Spleen (tissue), 11 donors: ENCODE measurements at regions not wholly inside any gene's neighbourhood (a gene's known extent, or its start where the extent isn't known, plus 50 kb on each side); places are given as distances from the start of the nearest gene placed in this dataset.
"Not testable (repeated sequence)": the region's sequence is repeated elsewhere in the genome, so short reads cannot be mapped to it uniquely, and the experiment has no call there.

Experiments
- DNase-seq: peaks from one replicate; pipeline ENCODE4 v3.0.0-alpha.2; 2020
- H3K27ac ChIP-seq, 8 donors: fragments of 200-600 bp; sonication (generic) in 7 of 8; 1 replicate in 4 of 8; 2 replicates in 4 of 8; pipeline versions ENCODE4 v1.5.0 to v1.8.0; 2016 to 2021; ENCODE audit warnings: inconsistent platforms in 4 of 8, mild to moderate bottlenecking in 4 of 8, moderate library complexity in 1 of 8
- H3K27me3 ChIP-seq, 7 donors: fragments of 200-600 bp; sonication (generic) in 6 of 7; replicated peaks in 1 of 7; 1 replicate in 4 of 7; 2 replicates in 3 of 7; pipeline versions ENCODE4 v1.5.0 to v1.8.0; 2016 to 2021; ENCODE audit warnings: inconsistent platforms in 3 of 7, mild to moderate bottlenecking in 1 of 7
- H3K36me3 ChIP-seq, 6 donors: fragments of 200-600 bp; sonication (generic) in 5 of 6; 1 replicate in 4 of 6; 2 replicates in 2 of 6; pipeline versions ENCODE4 v1.5.0 to v1.8.0; 2016 to 2021; ENCODE audit warnings: inconsistent platforms in 2 of 6
- H3K4me1 ChIP-seq, 6 donors: fragments of 200-600 bp; sonication (generic) in 5 of 6; 1 replicate in 3 of 6; 2 replicates in 3 of 6; pipeline versions ENCODE4 v1.5.0 to v1.8.0; 2016 to 2021; ENCODE audit warnings: inconsistent platforms in 3 of 6
- H3K4me3 ChIP-seq, 8 donors: fragments of 200-600 bp; sonication (generic) in 7 of 8; 1 replicate in 4 of 8; 2 replicates in 4 of 8; pipeline versions ENCODE4 v1.5.0 to v1.8.0; 2016 to 2021; ENCODE audit warnings: inconsistent platforms in 4 of 8, mild to moderate bottlenecking in 4 of 8, moderate library complexity in 2 of 8
- H3K9me3 ChIP-seq, 8 donors: fragments of 200-600 bp; sonication (generic) in 7 of 8; 1 replicate in 4 of 8; 2 replicates in 4 of 8; pipeline versions ENCODE4 v1.5.0 to v1.8.0; 2016 to 2021; ENCODE audit warnings: inconsistent platforms in 4 of 8
- CTCF ChIP-seq, 11 experiments: fragments of 200-600 bp in 7 of 11; fragments of 450-650 bp in 4 of 11; sonication (generic) in 4 of 11; IDR thresholded peaks in 8 of 11; conservative IDR thresholded peaks in 3 of 11; 1 replicate in 7 of 11; 2 replicates in 4 of 11; pipeline versions ENCODE4 v1.4.0 to v1.8.0; 2016 to 2021; ENCODE audit warnings: antibody characterized with exemption in 11 of 11, inconsistent platforms in 4 of 11, mild to moderate bottlenecking in 1 of 11
- POLR2A ChIP-seq, 3 donors: fragments of 450-650 bp; IDR thresholded peaks; one replicate each; pipeline ENCODE4 v1.5.1; 2017; ENCODE audit warnings: antibody characterized with exemption in 3 of 3, mild to moderate bottlenecking in 1 of 3
- POLR2AphosphoS5 ChIP-seq, 3 donors: sonication (generic); formaldehyde crosslinking; IDR thresholded peaks; one replicate each; pipeline ENCODE4 v1.5.1; 2017; ENCODE audit warnings: antibody characterized with exemption in 3 of 3
- WGBS, 5 donors: extraction: QIAGEN DNeasy Blood & Tissue Kit in 3 of 5; methylation state at CpG; one replicate each; pipeline versions ENCODE4 v1.1.5 to v1.1.7; 2013 to 2018; 5-methylcytosine and 5-hydroxymethylcytosine counted together
- intact Hi-C: fragments of 100-400 bp; cut with DNase I; formaldehyde crosslinking; loops from one replicate; pipeline ENCODE4 v1.15.0; 2023; ENCODE audit warnings: low total_unique reads
- donor health status: healthy with polysubstance abuse.
- donor health status: DM: no; HTN: no; CAD: no; lungs with moderate emphysema.
- donor health status: DM: no; HTN: no; CAD: no.
- donor health status: Bipolar disorder and iron deficiency.
- donor health status: healthy.
- donor health status: DM: no; HTN: no; CAD: no.
- donor health status: DM: yes; HTN: yes; CAD: no.

GRCh38 chr7:81446212-81446611 is 323.6 kb downstream of the HGF start:
- Histone ChIP-seq H3K27me3 (no peaks in the 10 kb centered on the region), H3K36me3 (no peaks in the 10 kb centered on the region), H3K4me1 (no peaks in the 10 kb centered on the region), H3K4me3 (no peak overlapping the region), H3K9me3 (no peaks in the 10 kb centered on the region), H3K27ac (no peak overlapping the region)
- intact Hi-C loops: no loop called here
- 67 to 93% (median 85%) methylated on average over 1 of the region's 1 CpG for WGBS, 5 donors
- TF ChIP-seq POLR2AphosphoS5 (IDR thresholded peaks at IDR 0.05) (no peak), CTCF (IDR thresholded peaks at IDR 0.05 in 8 of 11, conservative IDR thresholded peaks at IDR 0.05 in 3 of 11) (no peak), POLR2A (IDR thresholded peaks at IDR 0.05) (no peak)
- no peak for DNase-seq

GRCh38 chr7:81445462-81445861 is 324.4 kb downstream of the HGF start:
- DNase-seq: no peak
- 91 to 98% (median 93%) methylated on average over 1 of the region's 1 CpG for WGBS, 5 donors
- no peak for TF ChIP-seq POLR2A (IDR thresholded peaks at IDR 0.05)
- TF ChIP-seq POLR2AphosphoS5 (IDR thresholded peaks at IDR 0.05): no peak
- no peak for TF ChIP-seq CTCF (IDR thresholded peaks at IDR 0.05 in 8 of 11, conservative IDR thresholded peaks at IDR 0.05 in 3 of 11)

GRCh38 chr7:81441750-81442149 is 328.1 kb downstream of the HGF start:
- intact Hi-C loops: no loop called here

More at GRCh38 chr7:81445462-81445861, 324.4 kb downstream of the HGF start:
- intact Hi-C loops: no loop called here
- Histone ChIP-seq H3K4me3 (no peak overlapping the region), H3K9me3 (no peaks in the 10 kb centered on the region), H3K36me3 (no peaks in the 10 kb centered on the region), H3K27ac (no peak overlapping the region), H3K4me1 (no peaks in the 10 kb centered on the region), H3K27me3 (no peaks in the 10 kb centered on the region)

GRCh38 chr7:81439591-81439990 is 330.3 kb downstream of the HGF start:
- no peak for TF ChIP-seq CTCF (IDR thresholded peaks at IDR 0.05 in 8 of 11, conservative IDR thresholded peaks at IDR 0.05 in 3 of 11)
- no peak for TF ChIP-seq POLR2A (IDR thresholded peaks at IDR 0.05)
- no peak for TF ChIP-seq POLR2AphosphoS5 (IDR thresholded peaks at IDR 0.05)
- Histone ChIP-seq H3K4me1 (no peaks in the 10 kb centered on the region), H3K9me3 (peaks cover 0 to 14% (median 0%) of the 10 kb centered on the region in 8 donors), H3K27ac (no peak overlapping the region), H3K36me3 (no peaks in the 10 kb centered on the region), H3K27me3 (no peaks in the 10 kb centered on the region), H3K4me3 (no peak overlapping the region)
- DNase-seq: no peak
- WGBS, 5 donors: 17 to 35% (median 27%) methylated on average over 1 of the region's 1 CpG
- intact Hi-C loops: no loop called here

More at GRCh38 chr7:81441750-81442149, 328.1 kb downstream of the HGF start:
- TF ChIP-seq CTCF (IDR thresholded peaks at IDR 0.05 in 8 of 11, conservative IDR thresholded peaks at IDR 0.05 in 3 of 11) (no peak), POLR2A (IDR thresholded peaks at IDR 0.05) (no peak), POLR2AphosphoS5 (IDR thresholded peaks at IDR 0.05) (no peak)
- Histone ChIP-seq H3K4me3 (no peak overlapping the region), H3K4me1 (no peaks in the 10 kb centered on the region), H3K27me3 (no peaks in the 10 kb centered on the region), H3K36me3 (no peaks in the 10 kb centered on the region), H3K27ac (no peak overlapping the region), H3K9me3 (peaks cover 0 to 13% (median 0%) of the 10 kb centered on the region in 8 donors)
- DNase-seq: no peak
- 52 to 75% (median 66%) methylated on average over 1 of the region's 1 CpG for WGBS, 5 donors

- H3K27me3 ChIP-seq, H3K36me3 ChIP-seq, intact Hi-C loops, H3K27ac ChIP-seq, H3K4me1 ChIP-seq, H3K4me3 ChIP-seq: not testable (repeated sequence)
- peaks cover 0 to 14% (median 0%) of the 10 kb centered on the region in 8 donors for H3K9me3 ChIP-seq
- peak; percentile 64 for DNase-seq
- 94 to 100% (median 96%) methylated on average over 8 to 29 of the region's 29 CpGs for WGBS, 5 donors
Observed at GRCh38 chr7:81437160-81437559, 332.7 kb downstream of the HGF start.
